GM12873 (cell line): ENCODE measurements at regions not wholly inside any gene's neighbourhood (a gene's known extent, or its start where the extent isn't known, plus 50 kb on each side); places are given as distances from the start of the nearest gene placed in this dataset.

ENCODE experiments used
- CTCF ChIP-seq: IDR thresholded peaks from 2 replicates; pipeline ENCODE4 v1.5.1; 2012; ENCODE audit warnings: low read depth, mild to moderate bottlenecking, moderate library complexity, low read length, control low read depth; ENCODE audit not compliant: insufficient read depth; ENCODE audit errors: missing control alignments

- peak; percentile 85 for TF ChIP-seq CTCF
These were observed 100.5 kb downstream of the PALM2AKAP2 start for GRCh38 chr9:109880276-109881169.

- no peak for TF ChIP-seq CTCF
These were observed 103.6 kb downstream of the PALM2AKAP2 start for GRCh38 chr9:109883623-109884022.

- TF ChIP-seq CTCF = no peak
These were observed 106.0 kb downstream of the PALM2AKAP2 start for GRCh38 chr9:109886041-109886440.

GRCh38 chr9:109886617-109887016, 106.6 kb downstream of the PALM2AKAP2 start:
- no peak for TF ChIP-seq CTCF

GRCh38 chr9:109887079-109887478, 107.1 kb downstream of the PALM2AKAP2 start:
- no peak for TF ChIP-seq CTCF

- no peak for TF ChIP-seq CTCF
These were observed 108.7 kb downstream of the PALM2AKAP2 start for GRCh38 chr9:109888695-109889094.

GRCh38 chr9:109889456-109889855, 109.5 kb downstream of the PALM2AKAP2 start:
- TF ChIP-seq CTCF = no peak
